K562 (cell line): ENCODE measurements at regions not wholly inside any gene's neighbourhood (a gene's known extent, or its start where the extent isn't known, plus 50 kb on each side); places are given as distances from the start of the nearest gene placed in this dataset.

Source experiments
- BCL6 ChIP-seq: fragments of 250-450 bp; sonication (Bioruptor Pico); IDR thresholded peaks from 2 replicates; pipeline ENCODE4 v1.4.0; 2020
- CBFA2T2 ChIP-seq: fragments of 450-650 bp; conservative IDR thresholded peaks from 2 replicates; pipeline ENCODE4 v1.6.1; 2017; ENCODE audit warnings: mild to moderate bottlenecking
- CBFA2T3 ChIP-seq: fragments of 450-650 bp; IDR thresholded peaks from 2 replicates; pipeline ENCODE4 v1.6.1; 2017
- E4F1 ChIP-seq: fragments of 250-450 bp; sonication (Bioruptor Pico); IDR thresholded peaks from 2 replicates; pipeline ENCODE4 v1.5.0; 2021; ENCODE audit warnings: mild to moderate bottlenecking, borderline replicate concordance
- ETS2 ChIP-seq: IDR thresholded peaks from 2 replicates; pipeline ENCODE4 v1.6.1; 2016; ENCODE audit warnings: borderline replicate concordance, missing genetic modification characterization, mild to moderate bottlenecking, moderate library complexity, missing compliant biosample characterization; ENCODE audit not compliant: poor library complexity, severe bottlenecking
- EWSR1 ChIP-seq: fragments of 450-650 bp; IDR thresholded peaks from 2 replicates; pipeline ENCODE4 v1.6.1; 2018; ENCODE audit warnings: borderline replicate concordance, mild to moderate bottlenecking, low read depth, moderate library complexity; ENCODE audit not compliant: partially characterized antibody
- FOXA3 ChIP-seq, 2 experiments: fragments of 450-650 bp in 1 of 2; sonication (generic) in 1 of 2; formaldehyde crosslinking; IDR thresholded peaks in 1 of 2; conservative IDR thresholded peaks in 1 of 2; 2 replicates each; pipeline versions ENCODE4 v1.4.0 to v1.8.0; 2020 to 2022; ENCODE audit warnings: mild to moderate bottlenecking in 2 of 2, missing genetic modification reagents in 1 of 2
- FOXM1 ChIP-seq, 2 experiments: fragments of 450-650 bp in 1 of 2; sonication (generic) in 1 of 2; formaldehyde crosslinking in 1 of 2; IDR thresholded peaks; 2 replicates each; pipeline versions ENCODE4 v1.6.1 to v1.9.0; 2017 to 2022; ENCODE audit warnings: low read depth in 2 of 2, mild to moderate bottlenecking in 2 of 2, missing genetic modification reagents in 1 of 2, moderate library complexity in 1 of 2
- FOXP1 ChIP-seq: sonication (generic); formaldehyde crosslinking; IDR thresholded peaks from 2 replicates; pipeline ENCODE4 v1.8.0; 2022; ENCODE audit warnings: mild to moderate bottlenecking, missing genetic modification reagents
- GTF2F1 ChIP-seq: IDR thresholded peaks from 2 replicates; pipeline ENCODE4 v1.6.1; 2011; ENCODE audit warnings: low read depth, low read length, improper control_type of control experiment
- JUNB ChIP-seq: fragments of 450-650 bp; formaldehyde crosslinking; conservative IDR thresholded peaks from 2 replicates; pipeline ENCODE4 v1.4.0; 2020; ENCODE audit warnings: mild to moderate bottlenecking
- KLF16 ChIP-seq: IDR thresholded peaks from 2 replicates; pipeline ENCODE4 v1.6.1; 2016; ENCODE audit warnings: antibody characterized with exemption
- LEF1 ChIP-seq: fragments of 450-650 bp; IDR thresholded peaks from 2 replicates; pipeline ENCODE4 v1.6.1; 2016; ENCODE audit warnings: mild to moderate bottlenecking
- MEF2A ChIP-seq: IDR thresholded peaks from 2 replicates; pipeline ENCODE4 v1.6.1; 2011; ENCODE audit warnings: low read depth, mild to moderate bottlenecking, low read length, moderate library complexity; ENCODE audit not compliant: control insufficient read depth
- MEIS2 ChIP-seq: fragments of 450-650 bp; IDR thresholded peaks from 2 replicates; pipeline ENCODE4 v1.6.1; 2014; ENCODE audit warnings: mild to moderate bottlenecking; ENCODE audit not compliant: partially characterized antibody
- NEUROD1 ChIP-seq: fragments of 150-350 bp; IDR thresholded peaks from 2 replicates; pipeline ENCODE4 v1.6.1; 2014; ENCODE audit warnings: borderline replicate concordance, low read length, low read depth; ENCODE audit not compliant: partially characterized antibody
- RBM25 ChIP-seq: fragments of 200-400 bp; formaldehyde crosslinking; IDR thresholded peaks from 2 replicates; pipeline ENCODE4 v1.6.1; 2018; ENCODE audit warnings: low read length, low read depth, moderate library complexity; ENCODE audit not compliant: severe bottlenecking
- SFPQ ChIP-seq: fragments of 200-400 bp; formaldehyde crosslinking; IDR thresholded peaks from 2 replicates; pipeline ENCODE4 v1.6.1; 2017; ENCODE audit warnings: mild to moderate bottlenecking, low read depth, low read length, moderate library complexity
- SOX6 ChIP-seq: fragments of 450-650 bp; IDR thresholded peaks from 2 replicates; pipeline ENCODE4 v1.6.1; 2014; ENCODE audit warnings: mild to moderate bottlenecking
- TAL1 ChIP-seq: fragments of 450-650 bp; IDR thresholded peaks from 2 replicates; pipeline ENCODE4 v1.6.1; 2016; ENCODE audit warnings: mild to moderate bottlenecking
- TCF3 ChIP-seq: sonication (generic); formaldehyde crosslinking; IDR thresholded peaks from 2 replicates; pipeline ENCODE4 v1.4.0; 2020; ENCODE audit warnings: mild to moderate bottlenecking, missing genetic modification reagents
- ZEB2 ChIP-seq: fragments of 450-650 bp; IDR thresholded peaks from 2 replicates; pipeline ENCODE4 v1.6.1; 2016
- ZFPM2 ChIP-seq: fragments of 250-450 bp; sonication (Bioruptor Pico); IDR thresholded peaks from 2 replicates; pipeline ENCODE4 v1.5.1; 2022; ENCODE audit warnings: mild to moderate bottlenecking
- ZNF347 ChIP-seq: fragments of 450-650 bp; formaldehyde crosslinking; IDR thresholded peaks from 2 replicates; pipeline ENCODE4 v1.4.0; 2020; ENCODE audit warnings: low read depth, mild to moderate bottlenecking, moderate library complexity
- ZNF395 ChIP-seq: fragments of 200-800 bp; sonication (Bioruptor generic); IDR thresholded peaks from 2 replicates; pipeline ENCODE4 v1.6.1; 2017; ENCODE audit warnings: missing genetic modification characterization, missing compliant biosample characterization
- ZNF561 ChIP-seq: fragments of 450-650 bp; formaldehyde crosslinking; conservative IDR thresholded peaks from 2 replicates; pipeline ENCODE4 v1.4.0; 2020; ENCODE audit warnings: mild to moderate bottlenecking, moderate library complexity

- peak; percentile 49 for TF ChIP-seq TCF3 (CRISPR knock-in tag)
- TF ChIP-seq FOXM1 (IDR thresholded peaks at IDR 0.05; ENCODE audit: low read depth), result peak; percentile 66
- no peak for TF ChIP-seq FOXM1 (CRISPR knock-in tag; IDR thresholded peaks at IDR 0.05; ENCODE audit: low read depth)
- TF ChIP-seq NEUROD1, result no peak
- peak; percentile 65 for TF ChIP-seq CBFA2T3
- no peak for TF ChIP-seq BCL6
- TF ChIP-seq FOXA3 (CRISPR knock-in tag; conservative IDR thresholded peaks at IDR 0.05 in 1 of 2, IDR thresholded peaks at IDR 0.05 in 1 of 2), result no peak
- peak; percentile 57; the same call in 1 of the 2 replicates for TF ChIP-seq ZEB2
- TF ChIP-seq JUNB (CRISPR knock-in tag), result no peak
- TF ChIP-seq GTF2F1, result no peak
- no peak for TF ChIP-seq ZNF347 (CRISPR knock-in tag)
- 0 out of 2 replicates have a peak, but pooled peaks have one; percentile 11 for TF ChIP-seq KLF16
- TF ChIP-seq E4F1 (CRISPR knock-in tag), result no peak
- peak; percentile 3 for TF ChIP-seq MEIS2
- peak; percentile 58 for TF ChIP-seq TAL1
- TF ChIP-seq SOX6, result peak; percentile 34; the same call in 1 of the 2 replicates
- TF ChIP-seq EWSR1, result no peak
- TF ChIP-seq SFPQ, result no peak
- TF ChIP-seq ETS2 (tag), result no peak
- TF ChIP-seq RBM25, result no peak
- TF ChIP-seq LEF1, result peak; percentile 30; the same call in 1 of the 2 replicates
- TF ChIP-seq ZNF395 (CRISPR knock-in tag), result 0 out of 2 replicates have a peak, but pooled peaks have one; percentile 16
- no peak for TF ChIP-seq ZNF561 (CRISPR knock-in tag)
- 0 out of 2 replicates have a peak, but pooled peaks have one; percentile 60 for TF ChIP-seq MEF2A
- TF ChIP-seq ZFPM2 (CRISPR knock-in tag), result no peak
- no peak for TF ChIP-seq FOXP1
- peak; percentile 51 for TF ChIP-seq CBFA2T2
Observed at GRCh38 chr3:20904671-20905070, 718.7 kb upstream of the SGO1 start (continued).
